HG03571 (cell line): ENCODE measurements at regions not wholly inside any gene's neighbourhood (a gene's known extent, or its start where the extent isn't known, plus 50 kb on each side); places are given as distances from the start of the nearest gene placed in this dataset.

Experiments
- ATAC-seq: cut with Tn5 transposase; IDR thresholded peaks from one replicate; pipeline ENCODE4 v1.9.1; 2021; ENCODE audit not compliant: unreplicated experiment

GRCh38 chr4:129346036-129346435 lies 250.1 kb downstream of the C4orf33 start:
- no peak for ATAC-seq

DNA sequence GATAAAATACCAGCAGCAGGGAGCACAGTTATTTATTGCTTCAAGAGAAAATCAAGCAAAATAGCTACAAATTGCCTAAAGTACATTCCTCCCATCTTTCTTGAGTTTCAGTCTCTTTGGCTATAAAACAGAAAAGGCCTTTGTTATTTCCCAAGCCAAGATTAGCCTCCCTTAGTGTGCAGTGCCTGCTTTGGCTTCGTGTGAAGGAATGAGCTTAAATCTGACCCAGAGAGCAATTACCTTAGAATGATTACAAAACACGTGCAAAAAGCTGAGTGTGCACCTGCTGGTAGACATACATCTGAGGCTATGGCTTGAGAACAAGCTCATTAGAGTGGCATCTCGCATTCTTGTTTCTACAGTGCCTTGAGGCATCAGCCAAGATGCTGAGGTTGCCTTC lies 250.8 kb downstream of the C4orf33 start:
- ATAC-seq: no peak

DNA sequence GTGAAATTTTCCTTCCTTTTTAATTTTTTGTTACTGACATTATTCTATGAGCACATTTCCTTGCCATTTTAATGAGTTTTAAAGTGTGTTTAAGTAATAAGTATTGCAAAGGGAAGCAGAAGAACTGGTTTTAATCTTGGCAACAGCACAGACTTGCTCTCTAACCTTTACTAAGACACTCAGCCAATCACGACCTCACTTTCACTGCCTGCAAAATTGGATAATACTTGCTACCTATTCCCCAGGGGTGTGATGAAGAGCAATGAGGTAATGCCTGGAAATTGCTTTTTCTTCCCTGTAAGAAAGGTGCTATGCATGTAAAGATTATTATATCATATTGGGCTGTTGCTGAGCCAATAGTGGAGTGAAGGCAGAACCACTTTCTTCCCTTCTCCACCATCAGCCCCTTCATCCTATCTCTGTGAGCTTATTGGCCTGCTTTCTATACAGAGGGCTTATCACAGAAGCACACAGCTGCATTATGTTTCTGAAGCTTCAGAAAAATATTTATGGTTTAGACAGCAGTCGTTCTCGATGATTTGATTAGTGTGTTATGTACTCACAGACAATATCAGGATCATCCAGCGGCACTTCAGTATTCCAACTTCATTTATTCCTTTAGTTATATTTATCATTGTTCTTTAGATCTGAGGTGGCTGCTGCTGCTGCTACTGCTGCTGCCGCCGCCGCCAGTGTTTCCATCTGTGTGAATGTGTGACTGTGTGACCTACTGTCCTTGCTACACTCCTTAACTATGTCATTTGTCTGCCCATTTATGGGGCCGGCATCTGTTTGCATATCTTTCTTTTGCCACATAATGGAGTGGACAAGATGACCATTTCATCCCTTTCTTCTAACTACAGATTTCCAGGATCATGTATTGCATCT lies 255.1 kb downstream of the C4orf33 start:
- ATAC-seq: no peak

DNA sequence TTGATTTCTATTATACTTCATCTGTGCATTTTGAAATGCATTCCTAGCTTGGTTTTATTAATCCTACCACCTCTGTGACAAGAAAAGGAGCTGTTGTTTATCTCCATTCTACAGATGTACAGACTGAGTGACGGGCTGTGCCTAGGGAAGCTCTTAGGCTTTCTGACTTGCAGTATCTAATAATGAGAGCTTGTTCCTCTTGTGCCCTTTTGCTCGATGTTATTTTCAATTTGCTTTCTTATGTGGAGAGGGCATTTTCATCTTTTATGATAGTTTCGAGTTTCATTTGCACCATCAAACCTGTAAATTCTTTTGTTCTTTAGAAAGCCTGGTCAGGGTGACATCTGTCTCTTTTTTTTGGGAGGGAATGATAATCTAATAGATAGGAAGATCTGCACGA lies 256.5 kb downstream of the C4orf33 start:
- ATAC-seq: no peak

DNA sequence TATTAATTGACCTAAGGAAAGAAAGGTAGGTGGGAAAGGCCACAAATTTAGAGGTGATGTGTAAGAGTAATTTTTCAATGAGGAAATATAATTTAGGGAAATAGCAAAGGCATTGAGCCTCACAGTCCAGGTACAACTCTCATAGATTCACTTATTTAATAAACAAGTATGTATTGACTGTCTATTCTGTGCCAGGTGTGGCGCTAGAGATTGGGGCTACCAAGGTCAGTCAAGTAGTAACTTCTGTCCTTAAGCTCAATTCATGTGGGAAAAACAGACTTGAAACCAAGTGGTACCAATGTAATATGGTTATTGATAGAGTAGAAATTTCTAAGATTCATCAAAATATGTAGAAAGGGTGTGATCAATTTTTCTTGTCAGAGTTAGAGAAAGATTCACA lies 257.5 kb downstream of the C4orf33 start:
- no peak for ATAC-seq

- ATAC-seq: no peak
Observed at GRCh38 chr4:129355031-129355430, 259.1 kb downstream of the C4orf33 start.

- ATAC-seq: no peak
Observed at GRCh38 chr4:129355516-129355915, 259.6 kb downstream of the C4orf33 start.

DNA sequence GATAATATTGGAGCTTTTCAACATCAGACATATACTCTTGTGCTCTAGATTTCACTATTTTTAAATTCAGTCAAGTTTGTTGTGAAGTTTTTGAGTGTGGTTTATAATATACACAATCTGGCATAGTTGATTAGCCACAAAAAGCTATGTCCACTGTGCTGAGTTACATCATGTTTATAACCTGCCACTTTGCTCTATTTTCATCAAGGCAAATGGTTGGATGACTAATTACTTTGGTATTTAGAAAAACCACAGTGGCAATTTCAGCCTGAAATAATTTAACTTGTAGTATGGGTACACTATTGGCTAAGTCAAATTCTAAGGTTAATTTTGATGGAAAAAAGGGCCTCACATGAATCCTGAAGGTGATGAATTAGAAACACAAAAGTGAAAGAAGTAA lies 262.6 kb downstream of the C4orf33 start:
- no peak for ATAC-seq

DNA sequence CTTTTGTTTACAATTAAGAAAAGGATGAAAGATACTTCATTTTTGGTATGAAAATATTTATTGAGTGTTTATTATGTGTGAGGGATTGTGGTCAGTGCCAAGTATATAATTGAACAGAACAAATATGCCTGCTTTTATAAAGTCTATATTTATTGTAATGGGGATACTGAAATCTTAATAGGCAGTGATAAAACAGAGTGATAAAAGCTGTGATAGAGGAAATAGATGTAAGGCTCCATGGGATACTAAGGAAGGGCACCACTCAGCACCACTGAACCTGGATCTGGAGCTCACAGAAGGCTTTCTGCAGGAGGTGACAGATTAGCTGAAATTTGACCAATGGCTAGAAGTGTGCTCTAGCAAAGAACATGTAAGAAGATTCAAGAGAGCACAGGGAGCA lies 263.5 kb downstream of the C4orf33 start:
- ATAC-seq: no peak

- ATAC-seq: peak; percentile 91
Observed at GRCh38 chr4:129362691-129363274, 266.8 kb downstream of the C4orf33 start.

- ATAC-seq: no peak
Observed at GRCh38 chr4:129364747-129365452, 268.9 kb downstream of the C4orf33 start.

DNA sequence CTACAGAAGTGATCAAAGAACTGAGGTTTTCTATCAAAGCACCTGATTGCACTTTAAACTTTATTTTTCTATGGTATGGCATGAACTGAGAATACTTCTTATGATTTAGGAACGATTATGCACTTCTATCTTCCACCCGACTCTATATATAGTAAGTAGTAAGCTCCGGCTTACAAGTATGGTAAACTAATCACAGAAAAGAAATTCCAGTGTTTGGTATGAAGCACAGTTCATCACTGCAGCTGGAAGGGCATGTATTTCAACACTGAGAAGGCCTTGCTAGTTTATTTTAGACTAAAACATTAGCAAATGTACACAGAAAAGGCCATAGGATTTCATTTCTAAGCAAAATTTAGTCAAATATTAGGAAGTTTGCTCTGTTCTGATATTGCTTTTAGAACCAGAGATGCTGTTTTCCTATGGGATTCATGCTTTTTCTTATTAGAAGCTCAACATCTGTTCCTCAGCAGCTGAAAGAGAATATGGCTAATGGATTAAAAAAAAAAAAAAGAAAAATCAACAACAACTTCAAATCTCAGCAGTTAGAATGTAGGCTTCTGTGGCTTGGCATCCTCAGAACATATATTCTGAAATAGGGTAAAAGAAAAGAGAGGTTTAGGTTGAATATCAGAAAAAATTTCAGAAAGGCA lies 273.5 kb downstream of the C4orf33 start:
- ATAC-seq: no peak

DNA sequence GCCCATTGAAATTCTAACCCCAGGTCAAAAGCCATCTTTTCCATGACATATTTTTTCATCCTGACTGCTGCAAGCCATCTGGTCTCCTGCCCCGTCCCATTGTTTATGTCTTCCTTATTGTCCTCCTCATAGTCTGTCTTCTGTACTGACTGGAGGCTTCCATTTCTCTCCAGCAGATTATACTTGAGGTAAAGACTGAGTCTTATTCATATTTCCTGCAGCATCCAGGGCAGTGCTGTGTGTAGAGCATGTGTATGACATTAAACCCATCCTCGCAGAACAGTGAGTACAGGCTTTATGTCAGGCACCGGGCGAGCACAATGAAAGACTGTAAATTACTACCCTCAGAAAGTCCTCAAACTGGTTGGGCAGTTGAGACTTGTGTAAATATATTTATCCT lies 275.1 kb downstream of the C4orf33 start:
- ATAC-seq: no peak

DNA sequence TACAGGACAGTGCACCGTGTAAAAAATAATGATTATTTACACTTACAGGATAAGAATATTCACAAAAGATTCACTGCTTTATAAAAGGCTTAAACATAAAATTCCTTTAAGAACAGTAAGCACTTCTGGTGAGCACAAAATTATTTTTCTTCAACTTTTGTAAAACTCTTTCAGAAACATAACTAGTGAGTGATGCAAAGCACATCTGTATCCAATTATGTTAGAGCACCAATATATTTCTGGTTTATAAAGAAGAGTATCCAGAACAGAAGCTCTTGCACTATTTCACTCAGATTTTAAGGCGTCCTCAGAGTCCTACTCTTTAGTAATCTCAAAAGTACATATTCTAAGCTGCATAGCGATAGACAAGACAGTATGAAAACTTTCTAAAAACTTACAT lies 276.0 kb downstream of the C4orf33 start:
- no peak for ATAC-seq

GRCh38 chr4:129377131-129377845 lies 281.3 kb downstream of the C4orf33 start:
- no peak for ATAC-seq

DNA sequence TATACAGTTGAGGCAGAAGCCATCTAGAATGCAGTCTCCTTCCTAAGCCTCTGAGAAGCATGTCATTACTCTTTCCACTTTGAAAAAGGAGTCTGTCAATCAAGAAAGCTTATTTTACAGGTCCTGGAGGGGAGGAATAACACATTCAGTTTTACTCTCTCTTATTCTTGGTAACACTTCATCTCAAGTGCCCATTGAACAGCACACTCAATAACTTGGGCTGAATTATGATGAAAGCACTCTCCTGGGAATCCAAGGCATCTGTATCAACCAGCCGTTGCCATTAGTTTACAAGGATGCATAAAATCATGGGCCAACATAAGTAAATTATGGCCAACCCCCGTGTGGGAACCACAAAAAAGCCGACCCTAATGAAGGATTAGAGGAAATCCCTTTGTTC lies 282.4 kb downstream of the C4orf33 start:
- ATAC-seq: no peak

GRCh38 chr4:129379429-129379828 lies 283.5 kb downstream of the C4orf33 start:
- no peak for ATAC-seq

DNA sequence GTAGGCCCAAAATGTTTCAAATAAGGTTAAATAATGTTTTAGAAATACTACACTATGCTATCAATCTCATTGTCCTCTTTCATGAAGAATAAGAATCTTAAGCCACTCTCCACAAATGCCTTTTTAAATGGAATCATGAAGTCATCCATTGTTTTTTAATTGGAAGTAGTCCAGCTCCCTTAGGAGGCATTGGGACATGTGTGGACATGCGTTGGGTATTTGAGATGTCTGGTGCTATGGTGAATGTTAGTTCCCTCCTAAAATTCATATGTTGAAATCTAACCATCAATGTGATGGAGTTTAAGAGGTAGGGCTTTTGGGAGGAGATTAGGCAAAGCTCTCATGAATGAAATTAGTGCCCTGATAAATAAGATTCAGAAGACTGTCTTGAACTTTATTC lies 289.0 kb downstream of the C4orf33 start:
- no peak for ATAC-seq

- no peak for ATAC-seq
Observed at GRCh38 chr4:129387666-129388065, 291.7 kb downstream of the C4orf33 start.

GRCh38 chr4:129393976-129394375 lies 298.0 kb downstream of the C4orf33 start:
- ATAC-seq: no peak

- no peak for ATAC-seq
Observed at GRCh38 chr4:129394635-129395034, 298.7 kb downstream of the C4orf33 start.
